Cardiac fibroblast (primary cell): ENCODE measurements at regions not wholly inside any gene's neighbourhood (a gene's known extent, or its start where the extent isn't known, plus 50 kb on each side); places are given as distances from the start of the nearest gene placed in this dataset.
A peak's percentile ranks its signal among the peaks of the same experiment; 100 is the strongest.

Source experiments
- DNase-seq, 2 donors: peaks; one replicate each; pipeline versions ENCODE4 v3.0.0 to v3.0.0-alpha.2; 2010; ENCODE audit warnings: low read depth in 2 of 2
- H3K4me3 ChIP-seq, 2 donors: replicated peaks in 1 of 2; 1 replicate in 1 of 2; 2 replicates in 1 of 2; pipeline ENCODE4 v1.5.1; 2011; ENCODE audit warnings: low read depth in 2 of 2, low read length in 2 of 2, mild to moderate bottlenecking in 2 of 2, moderate library complexity in 1 of 2
- CTCF ChIP-seq: IDR thresholded peaks from one replicate; pipeline ENCODE4 v1.5.1; 2011; ENCODE audit warnings: low read depth, mild to moderate bottlenecking, low read length, inconsistent platforms

DNA sequence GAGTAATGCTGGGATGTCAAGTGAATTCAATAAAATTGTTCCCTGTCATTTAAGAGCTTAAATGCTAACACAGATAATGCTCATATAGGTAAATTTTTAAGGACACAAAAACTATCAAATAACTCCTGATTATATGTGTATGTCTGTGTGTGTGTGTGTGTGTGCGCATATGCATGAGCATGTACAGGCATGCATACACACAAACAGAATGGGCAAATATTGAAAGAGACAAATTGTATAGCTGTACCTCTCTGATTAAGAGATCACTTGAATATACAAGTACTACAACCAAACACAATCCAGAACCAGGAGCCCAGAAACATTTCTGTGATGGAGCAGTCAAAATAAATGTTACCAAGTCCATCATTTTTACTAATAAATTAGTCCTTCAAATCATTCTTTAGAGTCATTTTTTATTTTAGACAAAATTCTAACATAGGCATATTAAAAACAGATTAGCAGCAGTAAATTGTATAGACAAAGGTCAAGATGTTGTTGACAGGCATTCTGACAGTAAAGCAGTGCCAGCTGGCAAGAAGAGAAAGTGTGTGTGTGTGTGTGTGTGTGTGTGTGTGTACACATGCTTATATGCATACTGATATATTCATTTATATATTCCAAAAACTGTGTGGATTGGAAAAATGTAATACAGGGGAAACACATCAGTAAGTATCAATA is 145.3 kb downstream of the CD47 start:
- DNase-seq = peak in 1 of 2 donors; percentile 35
- H3K4me3 ChIP-seq = no peak overlapping the region
- no peak for TF ChIP-seq CTCF

DNA sequence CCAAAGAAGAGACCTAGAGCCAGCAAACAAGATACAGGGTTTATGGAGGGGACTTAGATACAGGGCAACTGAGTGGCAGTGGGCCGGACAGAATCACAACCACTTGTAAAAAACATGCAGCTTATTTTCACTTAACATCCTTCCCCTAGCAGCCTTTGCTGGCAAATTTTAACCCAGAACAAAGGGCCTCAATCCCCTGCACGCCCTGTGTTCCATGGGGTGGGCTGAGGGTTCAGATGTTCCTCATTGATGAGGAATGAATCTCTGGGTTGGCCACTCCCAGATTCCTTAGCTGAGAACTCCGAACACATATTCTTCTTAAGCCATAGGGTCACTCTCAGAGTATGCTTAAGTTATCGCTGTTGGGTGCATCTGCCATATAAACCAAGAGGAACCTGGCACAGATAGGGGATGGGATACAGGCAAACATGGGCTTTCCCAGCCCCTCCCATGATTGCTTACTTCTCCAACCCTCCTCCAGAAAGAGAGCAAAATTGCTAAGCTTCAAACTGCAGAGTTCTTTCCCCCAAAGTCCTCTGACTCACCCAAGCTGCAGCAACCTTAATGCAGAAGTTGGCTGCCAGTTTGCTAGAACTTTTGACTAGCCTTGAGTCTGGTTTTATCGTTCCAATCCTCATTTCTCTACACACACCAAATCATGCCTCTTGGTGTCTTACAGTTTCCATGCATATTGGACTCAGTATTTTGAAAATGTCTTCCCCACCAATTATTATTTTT is 146.9 kb downstream of the CD47 start:
- no peak for TF ChIP-seq CTCF
- DNase-seq = peak; percentile 47 to 54
- H3K4me3 ChIP-seq = no peak overlapping the region

DNA sequence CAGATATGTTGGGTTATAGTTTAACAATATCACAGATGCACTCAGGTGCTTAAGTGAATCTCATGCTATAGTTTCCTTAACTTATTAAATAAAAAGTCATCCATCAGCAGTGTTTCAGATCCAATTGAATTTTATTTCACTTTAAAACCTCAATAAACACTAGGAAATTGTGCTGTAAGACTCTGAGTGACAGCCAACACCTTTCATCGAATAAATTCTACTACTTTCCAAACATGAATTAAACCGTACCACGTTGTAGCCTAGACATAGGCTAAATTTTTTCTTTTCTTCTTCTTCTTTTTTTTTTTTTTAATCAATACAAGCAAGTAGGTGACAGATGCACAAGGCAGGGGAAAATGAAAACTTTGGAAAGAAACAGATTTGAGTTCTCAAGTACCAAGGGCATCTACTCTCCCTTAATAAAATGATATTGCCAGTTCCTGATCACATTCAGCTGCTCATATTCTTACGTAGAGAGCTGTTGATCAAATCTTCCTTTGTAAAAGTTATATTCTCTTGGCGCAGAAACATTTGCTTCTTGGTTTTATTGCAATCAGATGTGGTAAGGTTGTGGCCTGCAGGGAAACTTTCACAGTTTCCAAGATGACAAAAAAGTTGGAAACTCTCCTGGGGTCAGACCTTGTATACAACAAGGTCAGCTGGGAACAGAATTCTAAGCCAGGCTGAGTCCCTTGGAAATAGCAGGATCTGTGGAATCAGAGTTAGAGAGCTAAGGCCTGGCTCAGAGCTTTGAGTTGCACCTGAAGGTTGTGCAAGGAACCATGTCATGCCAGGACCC is 147.7 kb downstream of the CD47 start:
- TF ChIP-seq CTCF = no peak
- no peak overlapping the region for H3K4me3 ChIP-seq
- DNase-seq = no peak

GRCh38 chr3:107942244-107942643 is 148.6 kb downstream of the CD47 start:
- no peak overlapping the region for H3K4me3 ChIP-seq
- no peak for TF ChIP-seq CTCF
- peak in 1 of 2 donors; percentile 54 for DNase-seq

- H3K4me3 ChIP-seq = no peak overlapping the region
- no peak for DNase-seq
These were observed 151.0 kb downstream of the CD47 start for GRCh38 chr3:107939691-107940442.

More at GRCh38 chr3:107939691-107940442, 151.0 kb downstream of the CD47 start:
- TF ChIP-seq CTCF = no peak
